Gastrocnemius medialis (tissue), 4 donors: ENCODE measurements at regions not wholly inside any gene's neighbourhood (a gene's known extent, or its start where the extent isn't known, plus 50 kb on each side); places are given as distances from the start of the nearest gene placed in this dataset.

Experiments
- ATAC-seq, 2 donors: fragments of 150-250 bp; one replicate each; pipeline ENCODE4 v1.9.1; 2016
- DNase-seq, 2 donors: peaks; one replicate each; pipeline ENCODE4 v3.0.0-alpha.2; 2019
- H3K27ac ChIP-seq, 4 donors: fragments of 200-600 bp; sonication (generic); 1 replicate in 1 of 4; 2 replicates in 3 of 4; pipeline ENCODE4 v1.5.1; 2016 to 2018; ENCODE audit warnings: mild to moderate bottlenecking in 2 of 4, moderate library complexity in 1 of 4
- H3K27me3 ChIP-seq, 3 donors: fragments of 200-600 bp; sonication (generic) in 2 of 3; 1 replicate in 1 of 3; 2 replicates in 2 of 3; pipeline versions ENCODE4 v1.5.1 to v1.6.0; 2016 to 2019; ENCODE audit warnings: mild to moderate bottlenecking in 1 of 3, moderate library complexity in 1 of 3
- H3K36me3 ChIP-seq, 2 donors: fragments of 200-600 bp; sonication (generic) in 1 of 2; one replicate each; pipeline ENCODE4 v1.5.1; 2017 to 2018
- H3K4me1 ChIP-seq, 2 donors: fragments of 200-600 bp; sonication (generic) in 1 of 2; one replicate each; pipeline ENCODE4 v1.5.1; 2016 to 2017; ENCODE audit warnings: mild to moderate bottlenecking in 2 of 2
- H3K4me3 ChIP-seq, 4 donors: fragments of 200-600 bp; sonication (generic) in 3 of 4; 1 replicate in 1 of 4; 2 replicates in 3 of 4; pipeline ENCODE4 v1.5.1; 2016 to 2019; ENCODE audit warnings: mild to moderate bottlenecking in 2 of 4
- H3K9me3 ChIP-seq, 3 donors: fragments of 200-600 bp; sonication (generic) in 2 of 3; 1 replicate in 1 of 3; 2 replicates in 2 of 3; pipeline ENCODE4 v1.5.1; 2016 to 2019
- CTCF ChIP-seq, 5 experiments: fragments of 450-650 bp in 3 of 5; fragments of 200-600 bp in 2 of 5; sonication (generic) in 2 of 5; IDR thresholded peaks in 4 of 5; conservative IDR thresholded peaks in 1 of 5; 1 replicate in 4 of 5; 2 replicates in 1 of 5; pipeline ENCODE4 v1.5.1; 2016 to 2019; ENCODE audit warnings: antibody characterized with exemption in 5 of 5, mild to moderate bottlenecking in 3 of 5, moderate library complexity in 3 of 5
- POLR2A ChIP-seq, 2 donors: fragments of 450-650 bp; IDR thresholded peaks; one replicate each; pipeline ENCODE4 v1.6.1; 2017; ENCODE audit warnings: antibody characterized with exemption in 2 of 2, mild to moderate bottlenecking in 2 of 2, moderate library complexity in 2 of 2
- in situ Hi-C, 4 donors: fragments of 200-750 bp; cut with MboI; loops; one replicate each; pipeline versions ENCODE4 v1.15.0 to v1.8.0; 2017; ENCODE audit warnings: low sequenced_read_pairs in 4 of 4
- intact Hi-C: fragments of 100-400 bp; cut with DNase I; formaldehyde crosslinking; loops from one replicate; pipeline ENCODE4 v1.15.1; 2023; ENCODE audit warnings: low total_unique reads

- in situ Hi-C loops, result no loop called here
Measured at GRCh38 chr5:88588609-88589008, 294.4 kb downstream of the MEF2C start.

GRCh38 chr5:88583471-88583870 is 299.5 kb downstream of the MEF2C start:
- H3K4me1 ChIP-seq, result no peaks in the 10 kb centered on the region
- no peaks in the 10 kb centered on the region for H3K27me3 ChIP-seq
- no peaks in the 10 kb centered on the region for H3K36me3 ChIP-seq
- H3K27ac ChIP-seq, result no peak overlapping the region
- no peak overlapping the region for H3K4me3 ChIP-seq
- DNase-seq (no peak), ATAC-seq (no peak)
- intact Hi-C loops, result no loop called here
- in situ Hi-C loops, result no loop called here
- TF ChIP-seq CTCF (IDR thresholded peaks at IDR 0.05 in 4 of 5, conservative IDR thresholded peaks at IDR 0.05 in 1 of 5) (no peak), POLR2A (IDR thresholded peaks at IDR 0.05) (no peak)
- no peaks in the 10 kb centered on the region for H3K9me3 ChIP-seq

More at GRCh38 chr5:88588609-88589008, 294.4 kb downstream of the MEF2C start:
- Histone ChIP-seq H3K4me1 (no peaks in the 10 kb centered on the region), H3K27ac (no peak overlapping the region), H3K9me3 (no peaks in the 10 kb centered on the region), H3K36me3 (no peaks in the 10 kb centered on the region), H3K27me3 (no peaks in the 10 kb centered on the region), H3K4me3 (no peak overlapping the region)
- no peak for TF ChIP-seq CTCF (IDR thresholded peaks at IDR 0.05 in 4 of 5, conservative IDR thresholded peaks at IDR 0.05 in 1 of 5)
- TF ChIP-seq POLR2A (IDR thresholded peaks at IDR 0.05), result no peak
- DNase-seq, result no peak
- intact Hi-C loops, result no loop called here
- no peak for ATAC-seq

- intact Hi-C loops, result no loop called here
- TF ChIP-seq CTCF (IDR thresholded peaks at IDR 0.05 in 4 of 5, conservative IDR thresholded peaks at IDR 0.05 in 1 of 5), result no peak
- H3K4me1 ChIP-seq, result no peaks in the 10 kb centered on the region
- no peaks in the 10 kb centered on the region for H3K27me3 ChIP-seq
- no peak for ATAC-seq
- no peak overlapping the region for H3K27ac ChIP-seq
- H3K9me3 ChIP-seq, result no peaks in the 10 kb centered on the region
- DNase-seq, result no peak
- no peaks in the 10 kb centered on the region for H3K36me3 ChIP-seq
- H3K4me3 ChIP-seq, result no peak overlapping the region
- in situ Hi-C loops, result no loop called here
Measured at GRCh38 chr5:88558366-88558765, 289.7 kb upstream of the TMEM161B start.

GRCh38 chr5:88557881-88558280 is 289.2 kb upstream of the TMEM161B start:
- no peaks in the 10 kb centered on the region for H3K9me3 ChIP-seq
- ATAC-seq (no peak), DNase-seq (no peak)
- no peaks in the 10 kb centered on the region for H3K36me3 ChIP-seq
- no peaks in the 10 kb centered on the region for H3K4me1 ChIP-seq
- in situ Hi-C loops (no loop called here), intact Hi-C loops (no loop called here)
- no peak overlapping the region for H3K27ac ChIP-seq
- H3K27me3 ChIP-seq, result no peaks in the 10 kb centered on the region
- no peak overlapping the region for H3K4me3 ChIP-seq
- TF ChIP-seq POLR2A (IDR thresholded peaks at IDR 0.05), result no peak

- no peaks in the 10 kb centered on the region for H3K9me3 ChIP-seq
- TF ChIP-seq POLR2A (IDR thresholded peaks at IDR 0.05) (no peak), CTCF (IDR thresholded peaks at IDR 0.05 in 4 of 5, conservative IDR thresholded peaks at IDR 0.05 in 1 of 5) (no peak)
- intact Hi-C loops, result no loop called here
- in situ Hi-C loops, result no loop called here
- no peak overlapping the region for H3K27ac ChIP-seq
- DNase-seq, result no peak
- H3K4me3 ChIP-seq, result no peak overlapping the region
- no peaks in the 10 kb centered on the region for H3K36me3 ChIP-seq
- H3K27me3 ChIP-seq, result no peaks in the 10 kb centered on the region
- H3K4me1 ChIP-seq, result no peaks in the 10 kb centered on the region
- ATAC-seq, result no peak
Measured at GRCh38 chr5:88557131-88557530, 288.5 kb upstream of the TMEM161B start.
